ENCODE measurements at regions not wholly inside any gene's neighbourhood (a gene's known extent, or its start where the extent isn't known, plus 50 kb on each side); places are given as distances from the start of the nearest gene placed in this dataset.
A peak's percentile ranks its signal among the peaks of the same experiment; 100 is the strongest.

GRCh38 chr6:54991761-54992330 lies 145.3 kb downstream of the FAM83B start:
- DNase-seq (ENCODE audit: low read depth in 2 of 2) = no peak

- no peak for DNase-seq (ENCODE audit: low read depth in 2 of 2)
Observed at GRCh38 chr6:54992789-54993188, 146.2 kb downstream of the FAM83B start.

GRCh38 chr6:54993294-54993693 lies 146.7 kb downstream of the FAM83B start:
- DNase-seq (ENCODE audit: low read depth in 2 of 2) = no peak

- no peak for DNase-seq (ENCODE audit: low read depth in 2 of 2)
Observed at GRCh38 chr6:54993948-54994347, 147.4 kb downstream of the FAM83B start.

- no peak for DNase-seq (ENCODE audit: low read depth in 2 of 2)
Observed at GRCh38 chr6:54998576-54998975, 152.0 kb downstream of the FAM83B start.

- DNase-seq (ENCODE audit: low read depth in 2 of 2) = no peak
Observed at GRCh38 chr6:55003719-55004430, 157.3 kb downstream of the FAM83B start.

- no peak for DNase-seq (ENCODE audit: low read depth in 2 of 2)
Observed at GRCh38 chr6:55009131-55009530, 162.6 kb downstream of the FAM83B start.

- DNase-seq (ENCODE audit: low read depth in 2 of 2) = no peak
Observed at GRCh38 chr6:55011034-55011433, 163.3 kb upstream of the HCRTR2 start.

- DNase-seq (ENCODE audit: low read depth in 2 of 2) = no peak
Observed at GRCh38 chr6:55012454-55012853, 161.9 kb upstream of the HCRTR2 start.

GRCh38 chr6:55014321-55015088 lies 159.8 kb upstream of the HCRTR2 start:
- no peak for DNase-seq (ENCODE audit: low read depth in 2 of 2)

GRCh38 chr6:55016261-55016660 lies 158.1 kb upstream of the HCRTR2 start:
- DNase-seq (ENCODE audit: low read depth in 2 of 2) = no peak

GRCh38 chr6:55017555-55018300 lies 156.6 kb upstream of the HCRTR2 start:
- no peak for DNase-seq (ENCODE audit: low read depth in 2 of 2)

GRCh38 chr6:55019591-55019990 lies 154.7 kb upstream of the HCRTR2 start:
- DNase-seq (ENCODE audit: low read depth in 2 of 2) = no peak

- peak in 1 of 2 donors; percentile 5 for DNase-seq (ENCODE audit: low read depth in 2 of 2)
Observed at GRCh38 chr6:55023230-55023629, 151.1 kb upstream of the HCRTR2 start.

GRCh38 chr6:55033016-55033546 lies 141.2 kb upstream of the HCRTR2 start:
- no peak for DNase-seq (ENCODE audit: low read depth in 2 of 2)

- no peak for DNase-seq (ENCODE audit: low read depth in 2 of 2)
Observed at GRCh38 chr6:55034752-55035151, 139.6 kb upstream of the HCRTR2 start.

GRCh38 chr6:55040102-55040848 lies 134.0 kb upstream of the HCRTR2 start:
- DNase-seq (ENCODE audit: low read depth in 2 of 2) = no peak

GRCh38 chr6:55046869-55047422 lies 127.4 kb upstream of the HCRTR2 start:
- DNase-seq (ENCODE audit: low read depth in 2 of 2) = no peak

GRCh38 chr6:55047451-55048044 lies 126.8 kb upstream of the HCRTR2 start:
- DNase-seq (ENCODE audit: low read depth in 2 of 2) = no peak

- no peak for DNase-seq (ENCODE audit: low read depth in 2 of 2)
Observed at GRCh38 chr6:55049866-55050265, 124.4 kb upstream of the HCRTR2 start.

GRCh38 chr6:55052846-55053245 lies 121.5 kb upstream of the HCRTR2 start:
- no peak for DNase-seq (ENCODE audit: low read depth in 2 of 2)
